IMR-90 (cell line): ENCODE measurements at regions not wholly inside any gene's neighbourhood (a gene's known extent, or its start where the extent isn't known, plus 50 kb on each side); places are given as distances from the start of the nearest gene placed in this dataset.

Experiments
- ATAC-seq: fragments of 200-7000 bp; cut with Tn5 transposase; 2 replicates; pipeline ENCODE4 v1.9.1; 2020; ENCODE audit warnings: low read depth, mild to moderate bottlenecking, moderate library complexity
- BruUV-seq: library from RNA; stranded (reverse); fragments of 400-500 nt; replicated peaks from 2 replicates; lab custom pipeline; 2021; lab: Mats Ljungman, UMichigan
- CTCF ChIA-PET: fragments of 300-600 bp; formaldehyde crosslinking; extraction: SDS; loops from one replicate; lab custom pipeline; 2021; ENCODE audit warnings: antibody characterized with exemption; lab: Yijun Ruan, JAX
- POLR2A ChIA-PET: fragments of 300-600 bp; sonication (Branson Sonifier 250); formaldehyde crosslinking; loops from one replicate; lab custom pipeline; 2022; ENCODE audit warnings: antibody characterized with exemption; ENCODE audit not compliant: unreplicated experiment; lab: Charles Lee
- DNase-seq: peaks from one replicate; pipeline ENCODE4 v3.0.0; 2013
- H2AFZ ChIP-seq: replicated peaks from 2 replicates; pipeline ENCODE3; 2013; ENCODE audit warnings: low read length, mild to moderate bottlenecking; ENCODE audit not compliant: poor library complexity
- H2AK5ac ChIP-seq: 2 replicates; pipeline ENCODE4 v1.6.1; 2013; ENCODE audit warnings: low read depth, low read length, inconsistent platforms
- H2AK9ac ChIP-seq: replicated peaks from 2 replicates; pipeline ENCODE3; 2013; ENCODE audit warnings: mild to moderate bottlenecking, low read depth, low read length, moderate library complexity; ENCODE audit not compliant: poor library complexity
- H2BK120ac ChIP-seq: 2 replicates; pipeline ENCODE4 v1.6.1; 2013; ENCODE audit warnings: low read depth, low read length, inconsistent platforms
- H2BK15ac ChIP-seq: 3 replicates; pipeline ENCODE4 v1.6.1; 2013; ENCODE audit warnings: low read depth, low read length, inconsistent platforms
- H2BK20ac ChIP-seq: 2 replicates; pipeline ENCODE4 v1.6.1; 2013; ENCODE audit warnings: low read depth, mild to moderate bottlenecking, inconsistent platforms, low read length, moderate library complexity
- H2BK5ac ChIP-seq: 2 replicates; pipeline ENCODE4 v1.6.1; 2013; ENCODE audit warnings: mild to moderate bottlenecking, low read depth, low read length, inconsistent platforms; ENCODE audit not compliant: poor library complexity, severe bottlenecking
- H3K14ac ChIP-seq: replicated peaks from 2 replicates; pipeline ENCODE4 v1.6.1; 2013; ENCODE audit warnings: low read depth, low read length, inconsistent platforms
- H3K18ac ChIP-seq: 2 replicates; pipeline ENCODE4 v1.6.1; 2013; ENCODE audit warnings: low read depth, low read length, control low read depth
- H3K23ac ChIP-seq: 2 replicates; pipeline ENCODE4 v1.6.1; 2013; ENCODE audit warnings: low read depth, low read length, inconsistent platforms
- H3K27ac ChIP-seq: 2 replicates; pipeline ENCODE4 v1.5.1; 2013; ENCODE audit warnings: mild to moderate bottlenecking, control low read depth, low read length; ENCODE audit not compliant: insufficient read depth
- H3K27me3 ChIP-seq: 2 replicates; pipeline ENCODE4 v1.6.1; 2013; ENCODE audit warnings: low read length; ENCODE audit not compliant: control insufficient read depth, insufficient read depth
- H3K36me3 ChIP-seq: 2 replicates; pipeline ENCODE4 v1.6.1; 2013; ENCODE audit warnings: low read length, mixed read lengths; ENCODE audit not compliant: control insufficient read depth, insufficient read depth
- H3K4ac ChIP-seq: 2 replicates; pipeline ENCODE4 v1.6.1; 2013; ENCODE audit warnings: low read depth, low read length, inconsistent platforms
- H3K4me1 ChIP-seq: 2 replicates; pipeline ENCODE4 v1.6.1; 2013; ENCODE audit warnings: low read length, mixed read lengths; ENCODE audit not compliant: control insufficient read depth, insufficient read depth
- H3K4me2 ChIP-seq: 2 replicates; pipeline ENCODE4 v1.6.1; 2013; ENCODE audit warnings: low read depth, mild to moderate bottlenecking, control low read depth, low read length, moderate library complexity
- H3K4me3 ChIP-seq: 2 replicates; pipeline ENCODE4 v1.5.1; 2013; ENCODE audit warnings: low read depth, mild to moderate bottlenecking, control low read depth, low read length, moderate library complexity; ENCODE audit not compliant: insufficient read depth
- H3K56ac ChIP-seq: 2 replicates; pipeline ENCODE4 v1.6.1; 2013; ENCODE audit warnings: low read length, inconsistent platforms; ENCODE audit not compliant: insufficient read depth; ENCODE audit errors: extremely low read depth
- H3K79me1 ChIP-seq, 2 experiments: 2 replicates each; pipeline ENCODE4 v1.6.1; 2013; ENCODE audit warnings: low read length in 2 of 2, inconsistent platforms in 1 of 2, low read depth in 1 of 2
- H3K9ac ChIP-seq: 2 replicates; pipeline ENCODE4 v1.6.1; 2013; ENCODE audit warnings: low read depth, low read length, control low read depth
- H3K9me1 ChIP-seq: 2 replicates; pipeline ENCODE4 v1.6.1; 2013; ENCODE audit warnings: low read length, inconsistent platforms; ENCODE audit not compliant: insufficient read depth
- H3K9me3 ChIP-seq: 2 replicates; pipeline ENCODE4 v1.6.1; 2013; ENCODE audit warnings: low read length; ENCODE audit not compliant: control insufficient read depth, insufficient read depth
- H4K20me1 ChIP-seq: 2 replicates; pipeline ENCODE4 v1.6.1; 2013; ENCODE audit warnings: low read length, inconsistent platforms; ENCODE audit not compliant: insufficient read depth
- H4K5ac ChIP-seq: 2 replicates; pipeline ENCODE4 v1.6.1; 2013; ENCODE audit warnings: mild to moderate bottlenecking, low read depth, low read length, control low read depth
- H4K8ac ChIP-seq, 2 experiments: 2 replicates each; pipeline ENCODE4 v1.6.1; 2013; ENCODE audit warnings: low read depth in 2 of 2, low read length in 2 of 2, control low read depth in 1 of 2, inconsistent platforms in 1 of 2
- H4K91ac ChIP-seq: 2 replicates; pipeline ENCODE4 v1.6.1; 2013; ENCODE audit warnings: low read depth, low read length, inconsistent platforms; ENCODE audit not compliant: insufficient read depth
- MXI1 ChIP-seq: IDR thresholded peaks from 2 replicates; pipeline ENCODE4 v1.6.1; 2012; ENCODE audit warnings: low read depth, mild to moderate bottlenecking, low read length, moderate library complexity, borderline replicate concordance
- RAD21 ChIP-seq: IDR thresholded peaks from 2 replicates; pipeline ENCODE4 v1.6.1; 2012; ENCODE audit warnings: low read length, improper control_type of control experiment
- WGBS, 2 experiments: methylation state at CpG; one replicate each; pipeline versions ENCODE4 v1.1.5 to v1.1.7; 2013; ENCODE audit warnings: missing lambda C conversion rate in 2 of 2; ENCODE audit not compliant: insufficient read length in 1 of 2; ENCODE audit errors: extremely low coverage in 2 of 2; 5-methylcytosine and 5-hydroxymethylcytosine counted together
- dilution Hi-C: fragments of 300-500 bp; cut with HindIII; formaldehyde crosslinking; loops from one replicate; pipeline ENCODE4 v1.14.3; 2018; ENCODE audit warnings: low sequenced_read_pairs; ENCODE audit not compliant: unreplicated experiment
- in situ Hi-C: fragments of 300-500 bp; cut with MboI; formaldehyde crosslinking; loops from 3 replicates; pipeline ENCODE4 v1.14.3; 2019; ENCODE audit warnings: low sequenced_read_pairs, inconsistent platforms, mixed read lengths
- intact Hi-C: fragments of 100-400 bp; cut with micrococcal nuclease; formaldehyde crosslinking; loops from 2 replicates; pipeline ENCODE4 v1.10.0; 2022

GRCh38 chr13:40080676-40081075 is 425.2 kb downstream of the COG6 start:
- H3K56ac ChIP-seq: no peak overlapping the region
- no peaks in the 10 kb centered on the region for H4K20me1 ChIP-seq
- POLR2A ChIA-PET: no interaction called here
- dilution Hi-C loops: no loop called here
- H4K5ac ChIP-seq: no peak overlapping the region
- DNase-seq: no peak
- H3K79me1 ChIP-seq: no peaks in the 10 kb centered on the region
- H2AFZ ChIP-seq: no peak overlapping the region
- no peaks in the 10 kb centered on the region for H3K27me3 ChIP-seq
- no peak overlapping the region for H3K27ac ChIP-seq
- no peak overlapping the region for H2BK20ac ChIP-seq
- CTCF ChIA-PET: no interaction called here
- no peak overlapping the region for H2AK5ac ChIP-seq
- intact Hi-C loops: no loop called here
- ATAC-seq: no peak
- H2BK5ac ChIP-seq: no peak overlapping the region
- no TSS peak for BruUV-seq
- H2AK9ac ChIP-seq: no peak overlapping the region
- no peak overlapping the region for H3K9ac ChIP-seq
- TF ChIP-seq RAD21 (no peak), MXI1 (no peak)
- H2BK120ac ChIP-seq: no peak overlapping the region
- H2BK15ac ChIP-seq: no peak overlapping the region
- no peak overlapping the region for H3K14ac ChIP-seq
- no peak overlapping the region for H4K91ac ChIP-seq
- WGBS, 2 experiments: no CpG with 5 or more reads among the region's 2 CpGs
- no peak overlapping the region for H4K8ac ChIP-seq
- H3K4me2 ChIP-seq: no peak overlapping the region
- in situ Hi-C loops: no loop called here
- no peaks in the 10 kb centered on the region; the same call in 1 of the 2 replicates for H3K9me1 ChIP-seq
- no peak overlapping the region for H3K23ac ChIP-seq
- H3K4ac ChIP-seq: no peak overlapping the region
- H3K4me3 ChIP-seq: no peak overlapping the region
- no peaks in the 10 kb centered on the region for H3K4me1 ChIP-seq
- no peak overlapping the region for H3K18ac ChIP-seq
- H3K36me3 ChIP-seq: no peaks in the 10 kb centered on the region
- no peaks in the 10 kb centered on the region for H3K9me3 ChIP-seq
